ENCODE measurements at regions not wholly inside any gene's neighbourhood (a gene's known extent, or its start where the extent isn't known, plus 50 kb on each side); places are given as distances from the start of the nearest gene placed in this dataset.

GRCh38 chr4:19187691-19188090 lies 1064.0 kb upstream of the SLIT2 start:
- TF ChIP-seq ZFP30 (CRISPR knock-in tag; IDR thresholded peaks at IDR 0.05), result no peak
- no peak for TF ChIP-seq PATZ1 (CRISPR knock-in tag; IDR thresholded peaks at IDR 0.05; ENCODE audit: borderline replicate concordance)
- no peak for TF ChIP-seq PPARA (CRISPR knock-in tag; IDR thresholded peaks at IDR 0.05; ENCODE audit: borderline replicate concordance)

All from SK-N-SH treated with all-trans-retinoic acid at 6 μM for 48 hours (cell line).